Erythroblast (primary cell): ENCODE measurements at regions not wholly inside any gene's neighbourhood (a gene's known extent, or its start where the extent isn't known, plus 50 kb on each side); places are given as distances from the start of the nearest gene placed in this dataset.

ENCODE experiments used
- GATA1 ChIP-seq: IDR thresholded peaks from 2 replicates; pipeline ENCODE4 v1.6.1; 2011; ENCODE audit warnings: low read depth, mild to moderate bottlenecking, control low read depth, low read length, moderate library complexity
- POLR2A ChIP-seq: IDR thresholded peaks from 2 replicates; pipeline ENCODE4 v1.6.1; 2011; ENCODE audit warnings: mild to moderate bottlenecking, low read length

DNA sequence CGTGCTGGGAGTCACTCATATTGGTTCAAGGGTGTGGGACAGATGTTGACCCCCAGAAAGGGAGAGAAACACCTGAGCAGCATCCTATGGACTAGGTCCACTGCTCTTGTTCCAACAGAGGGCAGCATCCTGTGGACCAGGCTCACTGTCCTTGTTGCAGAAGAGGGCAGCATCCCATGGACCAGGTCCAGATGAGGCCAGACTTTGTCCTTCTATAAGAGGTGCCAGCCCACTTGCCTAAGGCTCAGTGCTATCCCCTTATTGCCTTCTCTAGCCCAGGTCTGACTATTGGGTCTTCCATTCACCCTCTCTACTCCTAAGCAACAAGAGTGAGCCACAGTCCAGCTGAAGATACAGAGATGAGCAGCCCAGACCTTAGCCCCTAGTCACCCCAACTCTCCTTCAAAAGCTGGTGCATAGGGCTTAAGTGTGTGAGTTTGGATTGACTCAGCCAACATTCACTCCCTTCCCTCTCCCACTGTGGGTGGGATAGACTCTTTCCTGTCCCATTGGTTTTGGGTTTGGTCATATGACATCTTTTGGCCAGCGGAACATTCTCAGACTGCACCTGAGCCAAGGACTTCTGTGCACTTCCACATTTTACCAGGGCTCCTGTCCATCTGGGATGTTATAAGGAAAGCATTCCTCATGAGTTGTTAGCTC, 132.4 kb upstream of the GPC1 start:
- TF ChIP-seq POLR2A: no peak
- TF ChIP-seq GATA1: no peak
